Retinal pigment epithelial cell (primary cell): ENCODE measurements at regions not wholly inside any gene's neighbourhood (a gene's known extent, or its start where the extent isn't known, plus 50 kb on each side); places are given as distances from the start of the nearest gene placed in this dataset.

ENCODE experiments used
- DNase-seq: peaks from one replicate; pipeline ENCODE4 v3.0.0-alpha.2; 2010; ENCODE audit warnings: low read depth
- H3K4me3 ChIP-seq: 2 replicates; pipeline ENCODE4 v1.5.1; 2011; ENCODE audit warnings: mild to moderate bottlenecking, low read length, control low read depth, moderate library complexity
- TF ChIP-seq, protein P1 (sequence below): conservative IDR thresholded peaks from 2 replicates; pipeline ENCODE4 v1.5.1; 2011; ENCODE audit warnings: low read depth, low read length, control low read depth, inconsistent platforms

DNA sequence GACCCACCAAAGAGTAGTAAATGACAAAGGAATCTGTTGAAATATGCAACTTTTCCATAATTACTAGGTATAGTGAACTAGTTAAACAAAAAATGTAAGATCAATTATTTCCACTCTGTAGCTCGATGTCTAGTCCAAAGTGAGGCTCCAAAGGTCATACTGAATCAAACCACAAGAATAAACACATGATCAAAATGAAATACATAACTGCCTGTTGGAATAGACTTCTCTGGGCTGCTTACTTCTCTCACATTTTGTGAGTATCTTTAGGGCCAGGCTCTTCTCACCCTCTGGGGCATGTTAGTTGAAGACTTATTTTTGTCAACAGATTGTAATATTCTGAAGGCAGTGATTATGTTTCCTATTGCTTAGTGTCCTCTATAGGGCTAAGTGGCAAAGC lies 103.7 kb upstream of the TMEM170B start:
- H3K4me3 ChIP-seq = no peak overlapping the region
- TF ChIP-seq, protein P1, sequence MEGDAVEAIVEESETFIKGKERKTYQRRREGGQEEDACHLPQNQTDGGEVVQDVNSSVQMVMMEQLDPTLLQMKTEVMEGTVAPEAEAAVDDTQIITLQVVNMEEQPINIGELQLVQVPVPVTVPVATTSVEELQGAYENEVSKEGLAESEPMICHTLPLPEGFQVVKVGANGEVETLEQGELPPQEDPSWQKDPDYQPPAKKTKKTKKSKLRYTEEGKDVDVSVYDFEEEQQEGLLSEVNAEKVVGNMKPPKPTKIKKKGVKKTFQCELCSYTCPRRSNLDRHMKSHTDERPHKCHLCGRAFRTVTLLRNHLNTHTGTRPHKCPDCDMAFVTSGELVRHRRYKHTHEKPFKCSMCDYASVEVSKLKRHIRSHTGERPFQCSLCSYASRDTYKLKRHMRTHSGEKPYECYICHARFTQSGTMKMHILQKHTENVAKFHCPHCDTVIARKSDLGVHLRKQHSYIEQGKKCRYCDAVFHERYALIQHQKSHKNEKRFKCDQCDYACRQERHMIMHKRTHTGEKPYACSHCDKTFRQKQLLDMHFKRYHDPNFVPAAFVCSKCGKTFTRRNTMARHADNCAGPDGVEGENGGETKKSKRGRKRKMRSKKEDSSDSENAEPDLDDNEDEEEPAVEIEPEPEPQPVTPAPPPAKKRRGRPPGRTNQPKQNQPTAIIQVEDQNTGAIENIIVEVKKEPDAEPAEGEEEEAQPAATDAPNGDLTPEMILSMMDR = no peak
- no peak for DNase-seq

DNA sequence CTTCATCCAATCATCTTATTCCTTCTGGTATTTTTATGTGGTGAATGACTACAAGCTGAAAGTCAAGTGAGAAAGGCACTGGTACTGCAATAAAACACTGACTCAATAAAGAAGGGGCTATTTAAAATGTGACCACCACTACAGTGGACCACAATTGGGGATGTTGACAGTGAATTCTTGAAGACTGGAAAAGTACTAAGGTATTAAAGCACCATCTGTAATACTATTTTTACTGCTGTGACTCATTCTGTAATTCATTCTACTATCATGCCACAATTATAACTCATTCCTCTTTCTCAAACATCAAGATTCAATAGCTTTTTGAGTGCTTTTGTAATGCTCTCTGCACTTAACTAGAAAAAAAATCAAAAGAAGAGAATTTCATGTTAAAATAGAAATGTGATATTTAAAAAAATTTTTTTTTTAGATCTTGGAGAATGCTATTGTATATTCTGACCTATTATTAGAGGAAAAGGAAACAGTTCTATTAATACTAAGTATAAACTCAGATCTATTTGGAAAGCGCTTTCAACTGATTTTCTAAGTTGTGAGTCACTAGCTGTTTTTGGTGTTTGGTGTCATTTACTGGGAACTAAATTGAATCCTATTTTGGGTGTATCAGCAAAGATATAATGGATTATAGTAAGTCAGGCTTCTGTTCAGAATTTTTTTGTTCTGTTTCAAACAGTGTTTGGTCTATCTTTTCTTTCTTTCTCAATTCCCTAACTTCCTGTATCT lies 104.7 kb upstream of the TMEM170B start:
- no peak for DNase-seq
- TF ChIP-seq, protein P1 = no peak
- H3K4me3 ChIP-seq = no peak overlapping the region

DNA sequence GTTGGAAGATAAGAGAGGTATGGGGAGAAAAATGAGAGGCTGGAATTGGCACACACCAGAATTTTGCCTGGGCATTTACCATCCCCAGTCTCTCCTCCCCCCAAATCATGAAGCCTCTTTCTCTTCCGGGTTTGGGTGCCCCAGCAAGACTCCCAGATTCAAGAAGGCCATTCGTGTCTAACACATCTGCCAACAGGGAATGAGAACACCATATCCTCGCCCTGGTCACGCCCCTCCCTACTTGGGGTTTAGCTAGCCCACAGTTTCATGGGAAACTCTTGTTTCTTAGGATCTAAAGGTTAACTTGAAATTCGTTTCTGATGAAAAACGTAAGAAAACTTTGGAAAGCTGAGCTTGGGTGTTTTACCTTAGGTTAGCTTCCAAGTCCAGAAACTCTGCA lies 105.5 kb upstream of the TMEM170B start:
- TF ChIP-seq, protein P1 = no peak
- no peak overlapping the region for H3K4me3 ChIP-seq
- no peak for DNase-seq

- TF ChIP-seq, protein P1 = no peak
- H3K4me3 ChIP-seq = no peak overlapping the region
- DNase-seq = no peak
Measured at GRCh38 chr6:11431455-11431937, 106.1 kb upstream of the TMEM170B start.

- DNase-seq = no peak
- no peak overlapping the region for H3K4me3 ChIP-seq
- TF ChIP-seq, protein P1 = no peak
Measured at GRCh38 chr6:11430036-11430435, 107.5 kb upstream of the TMEM170B start.

- no peak overlapping the region for H3K4me3 ChIP-seq
- DNase-seq = no peak
- TF ChIP-seq, protein P1 = no peak
Measured at GRCh38 chr6:11429577-11429976, 108.0 kb upstream of the TMEM170B start.

DNA sequence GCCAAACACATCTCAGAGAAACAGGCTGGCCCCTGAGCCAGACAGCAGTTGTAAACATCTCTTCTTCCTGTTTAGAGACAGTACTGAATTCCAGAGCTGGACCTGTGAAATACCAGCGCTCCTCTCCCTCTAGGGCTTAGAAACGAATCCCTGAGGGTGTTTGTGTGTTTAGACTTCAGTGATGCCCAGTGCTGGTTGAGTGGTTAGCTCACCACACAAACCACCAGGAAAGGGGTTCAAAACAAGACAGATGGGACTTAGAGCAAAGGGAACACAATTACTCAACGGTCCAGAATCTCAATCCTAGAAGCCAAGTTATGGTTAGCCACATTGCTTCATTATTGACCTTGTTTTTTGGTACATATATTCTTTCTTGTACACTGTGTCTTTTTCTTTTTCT lies 108.7 kb upstream of the TMEM170B start:
- TF ChIP-seq, protein P1 = no peak
- no peak for DNase-seq
- H3K4me3 ChIP-seq = no peak overlapping the region
